SK-N-SH treated with all-trans-retinoic acid at 6 μM for 48 hours (cell line): ENCODE measurements at regions not wholly inside any gene's neighbourhood (a gene's known extent, or its start where the extent isn't known, plus 50 kb on each side); places are given as distances from the start of the nearest gene placed in this dataset.

Experiments used
- ZFP3 ChIP-seq: fragments of 250-450 bp; sonication (Bioruptor Pico); IDR thresholded peaks from 2 replicates; pipeline ENCODE4 v1.5.0; 2020; ENCODE audit warnings: mild to moderate bottlenecking, moderate library complexity
- ZNF70 ChIP-seq: fragments of 450-650 bp; formaldehyde crosslinking; IDR thresholded peaks from 2 replicates; pipeline ENCODE4 v1.5.0; 2020; ENCODE audit warnings: mild to moderate bottlenecking, moderate library complexity

GRCh38 chr1:148307583-148308185, 155.6 kb upstream of the NBPF11 start:
- no peak for TF ChIP-seq ZNF70 (CRISPR knock-in tag)
- no peak for TF ChIP-seq ZFP3 (CRISPR knock-in tag)
